Heart right ventricle (tissue), 16 donors: ENCODE measurements at regions not wholly inside any gene's neighbourhood (a gene's known extent, or its start where the extent isn't known, plus 50 kb on each side); places are given as distances from the start of the nearest gene placed in this dataset.

Source experiments
- ATAC-seq, 8 donors: fragments of 200-7000 bp; cut with Tn5 transposase; one replicate each; pipeline ENCODE4 v1.9.1; 2020; ENCODE audit warnings: mild to moderate bottlenecking in 8 of 8, moderate library complexity in 8 of 8, moderate number of reproducible peaks in 1 of 8
- DNase-seq, 2 donors: peaks; one replicate each; pipeline ENCODE4 v3.0.0-alpha.2; 2020
- H3K27ac ChIP-seq, 10 donors: fragments of 200-600 bp; sonication (generic) in 2 of 10; one replicate each; pipeline versions ENCODE4 v1.5.0 to v1.8.0; 2020 to 2022; ENCODE audit warnings: mild to moderate bottlenecking in 3 of 10
- H3K27me3 ChIP-seq, 7 donors: fragments of 200-600 bp; one replicate each; pipeline ENCODE4 v1.8.0; 2021 to 2022; ENCODE audit warnings: mild to moderate bottlenecking in 2 of 7
- H3K36me3 ChIP-seq, 9 donors: fragments of 200-600 bp; sonication (generic) in 1 of 9; one replicate each; pipeline versions ENCODE4 v1.5.0 to v1.8.0; 2020 to 2022; ENCODE audit warnings: mild to moderate bottlenecking in 2 of 9
- H3K4me1 ChIP-seq, 9 donors: fragments of 200-600 bp; sonication (generic) in 1 of 9; one replicate each; pipeline versions ENCODE4 v1.5.0 to v1.8.0; 2020 to 2022; ENCODE audit warnings: mild to moderate bottlenecking in 4 of 9
- H3K4me3 ChIP-seq, 10 donors: fragments of 200-600 bp; sonication (generic) in 2 of 10; one replicate each; pipeline versions ENCODE4 v1.5.0 to v1.8.0; 2020 to 2022; ENCODE audit warnings: mild to moderate bottlenecking in 7 of 10, moderate library complexity in 2 of 10
- H3K9me3 ChIP-seq, 11 donors: fragments of 200-600 bp in 10 of 11; sonication (generic) in 2 of 11; one replicate each; pipeline versions ENCODE4 v1.5.0 to v1.8.0; 2013 to 2022; ENCODE audit warnings: mild to moderate bottlenecking in 2 of 11, control low read depth in 1 of 11, moderate library complexity in 1 of 11
- WGBS, 2 donors: extraction: QIAGEN DNeasy Blood & Tissue Kit; methylation state at CpG; one replicate each; pipeline ENCODE4 v1.1.7; 2013; ENCODE audit warnings: inconsistent platforms in 1 of 2; 5-methylcytosine and 5-hydroxymethylcytosine counted together
- intact Hi-C, 10 donors: fragments of 100-400 bp; cut with DNase I; formaldehyde crosslinking; loops; one replicate each; pipeline versions ENCODE4 v1.11.1 to v1.14.2; 2022
- TF ChIP-seq, protein P1 (sequence below), 9 donors: fragments of 200-600 bp; sonication (generic) in 2 of 9; IDR thresholded peaks; one replicate each; pipeline versions ENCODE4 v1.5.0 to v1.8.0; 2021 to 2022; ENCODE audit warnings: antibody characterized with exemption in 9 of 9, mild to moderate bottlenecking in 5 of 9, moderate library complexity in 1 of 9
- donor health status: Arrhythmogenic right ventricular cardiomyopathy.
- donor health status: ischemic (EF 13 %, LVEDD 7.1; RV severe dilation, severe dysfunction).
- donor health status: healthy with polysubstance abuse.
- donor health status: DM: no; HTN: yes; CAD: no.
- donor health status: DM: no; HTN: no; CAD: no.
- donor health status: ischemic (EF 25% LVEDD 6.9; RV normal size, moderate dysfunction).
- donor health status: ischemic (EF 25% LVEDD 5.7; RV mildly dilated, moderate dysfunction).
- donor health status: healthy.
- donor health status: DM: yes; HTN: yes; CAD: no.
- donor health status: Ischemic cardiomyopathy.
- donor health status: ischemic (EF 35%, LVEDD 5.7; RV mildly dilated, moderate dysfunction).
- donor health status: nonischemic (EF 11% LVEDD 7.7; RV severe dilation, severe dysfunction).
- donor health status: DM: yes; HTN: yes; CAD: no.
- donor health status: PGD.
- donor health status: ischemic (EF 29% LVEDD 5.4; RV normal size, mild dysfunction).
- donor health status: nonischemic (EF 23%, LVEDD 6.1; RV moderate dilation, normal function).

DNA sequence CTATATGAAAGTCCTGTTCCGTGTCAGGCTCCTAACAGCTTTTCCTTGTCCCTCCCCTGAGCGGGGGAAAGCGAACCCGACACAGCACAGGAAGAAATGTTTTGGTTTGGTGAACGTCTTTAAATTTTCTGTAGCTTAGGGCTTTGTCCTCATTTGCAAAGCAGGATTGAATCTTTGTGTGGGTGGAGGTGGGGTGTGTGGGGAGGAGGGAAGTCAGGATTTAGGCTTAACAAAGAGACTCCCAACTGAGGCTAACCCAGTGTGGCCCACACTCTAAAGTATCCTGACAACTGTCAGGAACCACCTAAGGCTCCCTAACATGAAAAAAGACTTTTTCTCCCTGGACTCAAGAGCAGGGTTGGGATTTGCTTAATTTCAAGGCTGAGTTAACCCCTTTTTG lies 376.2 kb upstream of the C1orf174 start:
- H3K4me3 ChIP-seq: no peak overlapping the region
- 17 to 24% methylated on average over 5 of the region's 5 CpGs for WGBS, 2 donors
- TF ChIP-seq, protein P1, sequence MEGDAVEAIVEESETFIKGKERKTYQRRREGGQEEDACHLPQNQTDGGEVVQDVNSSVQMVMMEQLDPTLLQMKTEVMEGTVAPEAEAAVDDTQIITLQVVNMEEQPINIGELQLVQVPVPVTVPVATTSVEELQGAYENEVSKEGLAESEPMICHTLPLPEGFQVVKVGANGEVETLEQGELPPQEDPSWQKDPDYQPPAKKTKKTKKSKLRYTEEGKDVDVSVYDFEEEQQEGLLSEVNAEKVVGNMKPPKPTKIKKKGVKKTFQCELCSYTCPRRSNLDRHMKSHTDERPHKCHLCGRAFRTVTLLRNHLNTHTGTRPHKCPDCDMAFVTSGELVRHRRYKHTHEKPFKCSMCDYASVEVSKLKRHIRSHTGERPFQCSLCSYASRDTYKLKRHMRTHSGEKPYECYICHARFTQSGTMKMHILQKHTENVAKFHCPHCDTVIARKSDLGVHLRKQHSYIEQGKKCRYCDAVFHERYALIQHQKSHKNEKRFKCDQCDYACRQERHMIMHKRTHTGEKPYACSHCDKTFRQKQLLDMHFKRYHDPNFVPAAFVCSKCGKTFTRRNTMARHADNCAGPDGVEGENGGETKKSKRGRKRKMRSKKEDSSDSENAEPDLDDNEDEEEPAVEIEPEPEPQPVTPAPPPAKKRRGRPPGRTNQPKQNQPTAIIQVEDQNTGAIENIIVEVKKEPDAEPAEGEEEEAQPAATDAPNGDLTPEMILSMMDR (IDR thresholded peaks at IDR 0.05): no peak
- intact Hi-C loops: no loop called here
- DNase-seq: no peak
- H3K4me1 ChIP-seq: no peaks in the 10 kb centered on the region
- peaks cover 0 to 32% (median 11%) of the 10 kb centered on the region in 11 donors for H3K9me3 ChIP-seq
- no peaks in the 10 kb centered on the region for H3K36me3 ChIP-seq
- H3K27ac ChIP-seq: no peak overlapping the region
- no peak for ATAC-seq
- H3K27me3 ChIP-seq: peaks cover 0 to 39% (median 24%) of the 10 kb centered on the region in 7 donors

DNA sequence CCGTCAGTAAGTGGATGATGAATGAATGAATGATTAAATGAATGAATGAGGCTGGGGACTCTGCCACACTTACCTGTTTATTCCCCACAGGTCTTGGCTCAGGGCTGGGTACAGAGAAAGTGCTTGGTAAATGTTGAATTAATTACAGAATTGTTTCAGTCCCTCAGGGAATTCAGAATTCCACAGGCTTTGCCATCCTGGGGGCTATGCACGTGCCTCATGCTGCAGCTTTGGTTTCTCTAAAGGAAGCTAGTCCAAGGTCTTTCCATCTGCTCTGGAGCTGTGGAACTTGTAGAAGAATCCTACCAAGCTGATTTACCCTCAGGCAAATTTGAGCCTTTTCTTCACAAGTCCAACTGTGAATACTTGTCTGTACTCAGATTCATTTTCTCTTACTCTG lies 376.8 kb upstream of the AJAP1 start:
- 53 to 58% methylated on average over 2 of the region's 2 CpGs for WGBS, 2 donors
- DNase-seq (no peak), ATAC-seq (no peak)
- H3K4me1 ChIP-seq: no peaks in the 10 kb centered on the region
- TF ChIP-seq, protein P1 (IDR thresholded peaks at IDR 0.05): no peak
- H3K36me3 ChIP-seq: no peaks in the 10 kb centered on the region
- intact Hi-C loops: no loop called here
- H3K27me3 ChIP-seq: peaks cover 0 to 33% (median 21%) of the 10 kb centered on the region in 7 donors
- no peak overlapping the region for H3K4me3 ChIP-seq
- peaks cover 0 to 37% (median 11%) of the 10 kb centered on the region in 11 donors for H3K9me3 ChIP-seq
- no peak overlapping the region for H3K27ac ChIP-seq

DNA sequence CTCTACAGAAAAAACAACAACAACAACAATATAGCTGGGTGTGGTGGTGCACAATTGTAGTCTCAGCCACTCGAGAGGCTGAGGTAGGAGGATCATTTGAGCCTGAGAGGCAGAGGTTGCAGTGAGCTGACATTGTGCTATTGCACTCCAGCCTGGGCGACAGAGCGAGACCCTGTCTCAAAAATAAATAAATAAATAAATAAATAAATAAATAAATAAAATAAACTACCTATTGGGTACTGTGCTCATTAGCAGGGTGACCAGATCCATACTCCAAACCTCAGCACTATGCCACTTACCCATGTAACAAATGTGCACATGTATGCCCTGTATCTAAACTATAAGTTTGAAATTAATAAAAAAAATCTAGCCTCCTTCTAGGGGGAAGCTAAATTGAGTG lies 369.4 kb upstream of the AJAP1 start:
- Histone ChIP-seq H3K4me3 (no peak overlapping the region), H3K36me3 (no peaks in the 10 kb centered on the region), H3K9me3 (peaks cover 0 to 29% (median 3%) of the 10 kb centered on the region in 11 donors), H3K4me1 (no peaks in the 10 kb centered on the region), H3K27ac (no peak overlapping the region), H3K27me3 (no peaks in the 10 kb centered on the region)
- ATAC-seq (no peak), DNase-seq (no peak)
- intact Hi-C loops: no loop called here
- TF ChIP-seq, protein P1 (IDR thresholded peaks at IDR 0.05): no peak
- WGBS, 2 donors: 79% methylated on average over 3 of the region's 3 CpGs

DNA sequence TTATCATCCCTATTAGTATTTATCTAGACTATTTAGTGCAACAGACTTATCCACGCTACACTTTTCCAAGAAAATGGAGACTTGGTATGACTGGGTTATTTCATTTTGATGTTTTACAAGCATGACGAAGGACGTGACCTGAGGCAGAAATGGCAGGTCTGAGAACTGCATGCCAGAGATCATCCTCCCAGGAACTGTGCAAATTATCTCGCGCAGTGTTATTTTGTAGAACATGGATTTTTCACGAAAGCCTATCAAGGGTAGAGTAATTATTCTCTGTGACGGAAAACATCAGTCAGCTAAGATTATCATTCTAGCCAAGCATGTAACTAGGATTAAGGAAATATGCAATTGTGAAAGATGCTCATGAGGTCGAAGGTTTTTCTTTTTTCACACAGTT lies 361.5 kb upstream of the AJAP1 start:
- no peak for DNase-seq
- no peak overlapping the region for H3K27ac ChIP-seq
- WGBS, 2 donors: 62 to 69% methylated on average over 8 of the region's 8 CpGs
- no peak overlapping the region for H3K4me3 ChIP-seq
- H3K36me3 ChIP-seq: no peaks in the 10 kb centered on the region
- no peak for ATAC-seq
- H3K27me3 ChIP-seq: peaks cover 0 to 25% (median 6%) of the 10 kb centered on the region in 7 donors
- intact Hi-C loops: no loop called here
- H3K4me1 ChIP-seq: no peaks in the 10 kb centered on the region
- H3K9me3 ChIP-seq: peaks cover 0 to 23% (median 3%) of the 10 kb centered on the region in 11 donors
- TF ChIP-seq, protein P1 (IDR thresholded peaks at IDR 0.05): no peak
